GM18511 (cell line): ENCODE measurements at regions not wholly inside any gene's neighbourhood (a gene's known extent, or its start where the extent isn't known, plus 50 kb on each side); places are given as distances from the start of the nearest gene placed in this dataset.
"Not testable (repeated sequence)": the region's sequence is repeated elsewhere in the genome, so short reads cannot be mapped to it uniquely, and the experiment has no call there.

Source experiments
- ATAC-seq: cut with Tn5 transposase; IDR thresholded peaks from one replicate; pipeline ENCODE4 v1.9.1; 2021; ENCODE audit warnings: mild to moderate bottlenecking, moderate library complexity; ENCODE audit not compliant: unreplicated experiment

GRCh38 chr7:91752102-91752501 is 128.4 kb downstream of the MTERF1 start:
- no peak for ATAC-seq

- not testable (repeated sequence) for ATAC-seq
Observed at GRCh38 chr7:91754280-91754679, 126.2 kb downstream of the MTERF1 start.

- not testable (repeated sequence) for ATAC-seq
Observed at GRCh38 chr7:91755121-91755520, 125.4 kb downstream of the MTERF1 start.

GRCh38 chr7:91759205-91759863 is 121.2 kb downstream of the MTERF1 start:
- ATAC-seq, result no peak

- no peak for ATAC-seq
Observed at GRCh38 chr7:91767820-91768219, 112.7 kb downstream of the MTERF1 start.

GRCh38 chr7:91771394-91771793 is 109.1 kb downstream of the MTERF1 start:
- ATAC-seq, result no peak

- no peak for ATAC-seq
Observed at GRCh38 chr7:91771921-91772815, 108.3 kb downstream of the MTERF1 start.

- ATAC-seq, result no peak
Observed at GRCh38 chr7:91776171-91776570, 104.3 kb downstream of the MTERF1 start.

- ATAC-seq, result no peak
Observed at GRCh38 chr7:91777522-91777921, 103.0 kb downstream of the MTERF1 start.

GRCh38 chr7:91778416-91778815 is 102.1 kb downstream of the MTERF1 start:
- no peak for ATAC-seq

GRCh38 chr7:91780521-91780920 is 100.0 kb downstream of the MTERF1 start:
- no peak for ATAC-seq

- no peak for ATAC-seq
Observed at GRCh38 chr7:91784469-91784868, 96.0 kb downstream of the MTERF1 start.

GRCh38 chr7:91787931-91788330 is 92.6 kb downstream of the MTERF1 start:
- ATAC-seq, result no peak

GRCh38 chr7:91789086-91789485 is 91.4 kb downstream of the MTERF1 start:
- no peak for ATAC-seq

GRCh38 chr7:91789558-91789957 is 90.9 kb downstream of the MTERF1 start:
- no peak for ATAC-seq

GRCh38 chr7:91790646-91791045 is 89.9 kb downstream of the MTERF1 start:
- not testable (repeated sequence) for ATAC-seq

- ATAC-seq, result no peak
Observed at GRCh38 chr7:91796122-91796521, 84.4 kb downstream of the MTERF1 start.

GRCh38 chr7:91798425-91798824 is 82.1 kb downstream of the MTERF1 start:
- ATAC-seq, result no peak

- no peak for ATAC-seq
Observed at GRCh38 chr7:91800389-91800788, 80.1 kb downstream of the MTERF1 start.

GRCh38 chr7:91801331-91801983 is 79.0 kb downstream of the MTERF1 start:
- no peak for ATAC-seq

- no peak for ATAC-seq
Observed at GRCh38 chr7:91811236-91811635, 69.3 kb downstream of the MTERF1 start.

- no peak for ATAC-seq
Observed at GRCh38 chr7:91811641-91812040, 68.9 kb downstream of the MTERF1 start.
